ENCODE measurements at regions not wholly inside any gene's neighbourhood (a gene's known extent, or its start where the extent isn't known, plus 50 kb on each side); places are given as distances from the start of the nearest gene placed in this dataset.

DNA sequence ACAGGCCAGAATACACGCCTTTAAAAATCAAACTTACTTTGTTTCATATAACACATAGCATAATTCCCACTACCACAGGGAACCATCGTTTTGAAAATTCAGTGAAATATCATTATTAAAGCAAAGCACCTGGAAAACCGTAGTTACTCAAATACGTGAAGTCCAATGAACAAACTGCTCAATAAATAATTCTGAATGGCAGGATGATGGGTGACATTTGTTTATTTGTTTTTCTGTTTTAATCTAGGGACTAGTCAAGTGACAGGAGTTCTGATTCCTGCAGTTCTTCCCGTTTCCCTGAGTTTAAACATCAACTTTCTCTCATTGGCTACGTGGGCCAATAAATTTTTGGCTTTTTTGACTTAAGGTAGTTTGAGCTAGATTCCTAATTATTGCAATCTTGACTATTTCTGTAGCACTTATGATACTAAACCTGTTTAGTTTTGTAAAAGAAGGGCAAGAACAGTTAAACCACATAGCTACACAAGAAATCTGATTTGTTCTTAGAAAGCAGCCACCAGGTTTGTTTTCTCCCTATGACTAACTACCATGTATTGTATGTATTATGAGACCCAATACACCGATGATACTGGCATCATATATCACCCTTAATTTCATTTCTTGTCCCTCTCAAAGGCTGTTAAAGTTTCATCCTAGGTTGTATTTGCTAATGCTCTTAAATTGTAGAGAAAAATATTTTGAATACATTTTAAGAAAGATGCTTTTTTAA lies 411.2 kb downstream of the SHQ1 start:
- TF ChIP-seq CTCF (conservative IDR thresholded peaks at IDR 0.05; ENCODE audit: low read depth, low read length) (no peak), EZH2 (IDR thresholded peaks at IDR 0.05; ENCODE audit: borderline replicate concordance, low read depth, low read length, poor library complexity, severe bottlenecking) (no peak)
